Adipocyte (in vitro differentiated cells): ENCODE measurements at regions not wholly inside any gene's neighbourhood (a gene's known extent, or its start where the extent isn't known, plus 50 kb on each side); places are given as distances from the start of the nearest gene placed in this dataset.

ENCODE experiments used
- DNase-seq: peaks from one replicate; pipeline ENCODE4 v3.0.0-alpha.2; 2015; ENCODE audit warnings: low read depth
- H3K27me3 ChIP-seq: replicated peaks from 2 replicates; pipeline ENCODE4 v1.7.0; 2013; ENCODE audit warnings: mild to moderate bottlenecking, low read length, moderate library complexity; ENCODE audit not compliant: control insufficient read depth, insufficient read depth
- H3K36me3 ChIP-seq: 2 replicates; pipeline ENCODE4 v1.7.0; 2013; ENCODE audit warnings: low read length, mild to moderate bottlenecking, moderate library complexity; ENCODE audit not compliant: control insufficient read depth, insufficient read depth, severe bottlenecking
- H3K4me1 ChIP-seq: 2 replicates; pipeline ENCODE4 v1.7.0; 2013; ENCODE audit warnings: mild to moderate bottlenecking, low read length, moderate library complexity; ENCODE audit not compliant: control insufficient read depth, insufficient read depth
- H3K4me3 ChIP-seq: 2 replicates; pipeline ENCODE4 v1.7.0; 2013; ENCODE audit warnings: mild to moderate bottlenecking, low read length, moderate library complexity
- H3K9ac ChIP-seq: 2 replicates; pipeline ENCODE4 v1.7.0; 2013; ENCODE audit warnings: mild to moderate bottlenecking, low read length, moderate library complexity
- H3K9me3 ChIP-seq: 2 replicates; pipeline ENCODE4 v1.7.0; 2013; ENCODE audit warnings: mild to moderate bottlenecking, low read length, moderate library complexity; ENCODE audit not compliant: control insufficient read depth

DNA sequence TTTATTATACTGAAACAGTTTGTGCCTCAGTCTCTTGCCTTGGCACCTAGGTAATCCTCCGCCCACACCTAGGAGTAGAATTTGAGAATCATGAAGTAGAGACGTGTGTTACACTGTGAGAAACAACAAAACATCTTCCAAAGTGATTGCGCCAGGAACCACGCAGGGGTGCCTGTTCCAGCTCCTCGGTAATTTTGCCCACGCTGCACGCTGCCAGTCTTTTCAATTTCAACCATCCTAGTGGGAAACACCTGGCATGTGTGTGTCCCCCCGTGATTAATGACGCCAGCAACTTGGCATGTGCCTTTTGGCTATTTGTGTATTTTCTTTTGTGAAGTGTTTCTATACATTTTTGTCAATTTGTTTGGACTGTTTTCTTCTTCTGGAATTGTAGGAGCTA, 919.1 kb downstream of the BRD1 start:
- H3K9me3 ChIP-seq: no peaks in the 10 kb centered on the region
- no peaks in the 10 kb centered on the region for H3K4me1 ChIP-seq
- no peak overlapping the region for H3K4me3 ChIP-seq
- no peaks in the 10 kb centered on the region for H3K36me3 ChIP-seq
- no peak overlapping the region for H3K9ac ChIP-seq
- DNase-seq: no peak
- H3K27me3 ChIP-seq: peaks cover 15% of the 10 kb centered on the region

DNA sequence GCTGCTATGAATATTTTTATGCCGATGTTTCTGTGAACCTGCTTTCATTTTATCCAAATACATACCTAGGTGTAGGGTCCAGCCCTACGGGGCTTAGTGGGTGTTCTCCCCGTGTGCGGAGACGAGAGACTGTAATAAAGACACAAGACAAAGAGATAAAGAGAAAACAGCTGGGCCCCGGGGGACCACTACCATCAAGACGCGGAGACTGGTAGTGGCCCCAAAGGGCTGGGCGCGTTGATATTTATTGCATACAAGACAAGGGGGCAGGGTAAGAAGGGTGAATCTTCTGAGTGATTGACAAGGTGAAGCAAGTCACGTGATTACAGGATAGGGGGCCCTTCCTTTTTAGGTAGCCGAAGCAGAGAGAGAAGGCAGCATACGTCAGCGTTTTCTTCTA, 920.1 kb downstream of the BRD1 start:
- Histone ChIP-seq H3K9me3 (no peaks in the 10 kb centered on the region), H3K9ac (no peak overlapping the region), H3K4me1 (no peaks in the 10 kb centered on the region), H3K27me3 (peaks cover 15% of the 10 kb centered on the region), H3K36me3 (no peaks in the 10 kb centered on the region), H3K4me3 (no peak overlapping the region)
- no peak for DNase-seq

DNA sequence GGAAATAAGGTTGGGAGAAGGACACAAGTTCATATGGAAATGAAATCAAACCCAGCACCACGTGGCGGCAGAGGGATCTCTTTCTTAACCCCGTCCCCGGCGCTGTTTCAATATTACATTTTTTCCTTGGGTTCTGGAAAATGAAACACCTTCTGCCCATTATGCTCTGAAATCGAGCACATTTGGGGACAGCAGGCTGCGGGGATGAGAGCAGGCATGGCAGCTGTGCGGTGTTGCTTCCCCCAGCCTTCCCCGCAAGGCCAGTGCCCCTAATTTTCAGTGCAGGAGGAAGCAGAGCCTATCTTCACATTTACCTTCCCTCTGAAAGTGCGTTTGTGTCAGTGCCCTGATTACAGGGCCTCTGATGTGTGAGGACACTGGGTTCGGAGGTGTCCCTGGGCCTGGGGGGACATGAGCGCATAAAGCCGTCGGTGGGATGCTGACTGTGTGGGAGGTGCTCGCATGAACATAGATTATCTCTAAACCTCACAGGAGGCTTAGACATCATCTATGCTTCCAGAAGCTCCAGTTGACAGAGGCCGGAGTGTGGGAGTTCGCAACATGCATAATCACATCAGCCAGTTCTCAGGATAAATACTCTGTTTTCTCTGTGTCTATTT, 921.3 kb downstream of the BRD1 start:
- Histone ChIP-seq H3K36me3 (no peaks in the 10 kb centered on the region), H3K9me3 (no peaks in the 10 kb centered on the region), H3K27me3 (peaks cover 15% of the 10 kb centered on the region), H3K9ac (no peak overlapping the region), H3K4me1 (no peaks in the 10 kb centered on the region), H3K4me3 (no peak overlapping the region)
- DNase-seq: no peak

DNA sequence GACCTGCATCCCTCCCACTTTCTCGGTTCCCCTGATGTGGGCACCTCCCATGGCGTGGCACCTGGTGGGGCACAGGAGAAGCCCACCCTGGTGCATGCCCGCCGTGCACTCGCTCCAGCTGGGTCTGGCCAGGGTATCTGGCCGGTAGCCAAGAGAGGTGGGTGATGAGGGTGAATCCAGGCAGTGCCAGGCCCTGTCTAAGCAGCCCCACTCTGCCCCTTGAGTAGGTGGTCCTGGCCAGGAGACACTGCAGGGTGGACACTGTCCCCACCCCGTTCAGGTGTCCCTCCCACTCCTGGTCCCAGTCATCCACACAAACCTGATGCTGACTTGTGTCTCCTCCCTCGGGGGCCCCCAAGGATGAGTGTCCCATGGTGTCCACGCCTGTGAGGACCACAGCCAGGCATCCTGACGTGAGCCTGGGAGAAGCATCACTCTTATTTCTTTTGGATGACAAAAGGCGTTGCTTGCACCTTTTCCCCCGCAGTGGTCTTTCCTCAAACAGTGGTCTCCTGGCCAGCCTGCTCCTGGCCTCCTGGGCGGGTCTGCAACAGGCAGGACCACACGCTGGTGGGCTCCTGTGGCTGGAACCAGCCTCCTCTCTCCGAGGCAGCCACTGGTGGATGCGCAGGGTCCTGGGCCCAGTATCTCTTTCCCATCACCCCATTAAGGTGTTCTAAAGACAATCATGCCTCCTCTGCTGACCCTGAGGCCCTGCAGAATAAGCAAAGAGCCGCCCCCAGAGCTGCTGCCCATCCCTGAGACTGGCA, 922.3 kb downstream of the BRD1 start:
- Histone ChIP-seq H3K27me3 (peaks cover 15% of the 10 kb centered on the region), H3K9me3 (no peaks in the 10 kb centered on the region), H3K9ac (no peak overlapping the region), H3K36me3 (no peaks in the 10 kb centered on the region), H3K4me3 (no peak overlapping the region), H3K4me1 (no peaks in the 10 kb centered on the region)
- DNase-seq: no peak

DNA sequence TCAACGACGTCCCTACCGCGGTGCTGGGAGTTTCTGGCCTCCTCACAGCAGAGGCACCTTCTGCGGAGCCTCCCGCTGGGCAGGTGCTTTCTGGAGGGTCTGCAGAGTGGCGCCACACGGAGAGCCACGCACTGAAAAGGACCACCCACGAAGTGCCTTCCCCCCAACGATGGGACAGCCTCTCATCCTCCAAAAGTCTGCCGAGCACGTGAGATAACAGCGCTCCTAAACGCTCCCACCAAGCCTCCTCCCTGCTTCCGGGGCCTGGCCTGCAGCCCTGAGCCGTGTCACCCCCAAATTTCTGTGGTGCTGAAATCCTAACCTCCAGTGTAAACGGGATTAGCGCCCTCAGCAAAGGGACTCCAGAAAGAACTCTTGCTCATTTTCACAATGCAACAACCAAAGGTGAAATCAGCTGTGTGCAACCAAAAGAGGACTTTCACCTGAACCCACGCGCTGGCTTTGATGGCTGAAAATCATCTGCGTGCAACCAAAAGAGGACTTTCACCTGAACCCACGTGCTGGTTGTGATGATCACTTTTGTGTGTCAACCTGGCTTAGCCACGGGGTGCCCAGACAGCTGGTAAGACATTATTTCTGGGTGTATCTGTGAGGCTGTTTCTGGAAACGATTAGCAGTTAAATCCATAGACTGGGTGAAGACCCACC, 924.6 kb downstream of the BRD1 start:
- no peak for DNase-seq
- peaks cover 9% of the 10 kb centered on the region for H3K27me3 ChIP-seq
- no peak overlapping the region for H3K9ac ChIP-seq
- no peaks in the 10 kb centered on the region for H3K36me3 ChIP-seq
- H3K4me3 ChIP-seq: no peak overlapping the region
- no peaks in the 10 kb centered on the region for H3K4me1 ChIP-seq
- H3K9me3 ChIP-seq: no peaks in the 10 kb centered on the region

DNA sequence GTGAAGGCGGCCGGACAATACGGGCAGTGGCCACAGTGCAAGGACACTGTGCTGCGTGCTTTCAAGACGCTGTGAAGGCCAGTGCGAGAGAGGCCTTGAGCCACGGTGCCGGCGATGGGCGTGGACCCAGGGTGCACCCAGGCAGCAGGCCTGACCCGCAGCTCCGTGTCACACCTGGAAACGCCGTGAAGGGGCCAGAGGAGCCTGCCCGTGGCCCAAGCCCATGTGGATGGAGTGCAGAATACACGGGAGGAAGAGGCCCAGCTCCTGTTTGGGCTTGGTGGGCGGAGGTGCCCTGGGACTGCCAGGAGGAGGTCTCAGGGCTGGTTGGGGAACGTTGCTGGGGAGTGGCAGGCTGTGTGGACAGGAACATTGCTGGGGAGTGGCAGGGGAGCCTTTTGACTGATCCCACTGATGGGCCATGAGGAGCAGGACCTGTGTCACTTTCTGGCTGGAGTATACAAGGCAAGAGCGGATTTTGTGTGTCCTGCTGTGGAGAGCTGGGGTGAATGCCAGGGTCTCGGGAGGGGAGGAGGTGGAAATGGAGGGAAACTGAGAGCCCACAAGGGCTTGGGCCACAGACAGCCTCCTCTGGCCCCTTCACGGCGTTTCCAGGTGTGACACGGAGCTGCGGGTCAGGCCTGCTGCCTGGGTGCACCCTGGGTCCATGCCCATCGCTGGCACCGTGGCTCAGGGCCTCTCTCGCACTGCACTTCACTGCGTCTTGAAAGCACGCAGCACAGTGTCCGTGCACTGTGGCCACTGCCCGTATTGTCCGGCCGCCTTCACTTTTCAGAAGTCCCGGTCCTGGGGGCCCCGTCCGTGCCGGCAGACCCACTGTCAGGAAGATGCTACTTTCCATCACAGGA, 925.4 kb downstream of the BRD1 start:
- H3K4me1 ChIP-seq: no peaks in the 10 kb centered on the region
- H3K36me3 ChIP-seq: no peaks in the 10 kb centered on the region
- H3K27me3 ChIP-seq: peaks cover 5% of the 10 kb centered on the region
- no peaks in the 10 kb centered on the region for H3K9me3 ChIP-seq
- no peak overlapping the region for H3K9ac ChIP-seq
- no peak for DNase-seq
- no peak overlapping the region for H3K4me3 ChIP-seq

DNA sequence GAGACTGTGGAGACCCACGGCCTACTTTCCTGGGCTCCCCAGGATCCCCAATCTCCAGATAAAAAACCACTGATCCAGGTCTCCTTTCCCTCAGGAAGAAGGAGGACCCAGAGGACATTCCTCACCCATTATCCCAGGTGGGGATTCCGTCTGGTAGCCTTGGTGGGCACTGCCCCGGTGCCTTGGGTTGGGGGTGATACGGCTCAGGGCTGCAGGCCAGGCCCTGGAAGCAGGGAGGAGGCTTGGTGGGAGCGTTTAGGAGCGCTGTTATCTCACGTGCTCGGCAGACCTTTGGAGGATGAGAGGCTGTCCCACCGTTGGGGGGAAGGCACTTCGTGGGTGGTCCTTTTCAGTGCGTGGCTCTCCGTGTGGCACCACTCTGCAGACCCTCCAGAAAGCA, 926.3 kb downstream of the BRD1 start:
- Histone ChIP-seq H3K4me1 (no peaks in the 10 kb centered on the region), H3K9ac (no peak overlapping the region), H3K4me3 (no peak overlapping the region), H3K36me3 (no peaks in the 10 kb centered on the region), H3K9me3 (no peaks in the 10 kb centered on the region), H3K27me3 (no peaks in the 10 kb centered on the region)
- DNase-seq: no peak

DNA sequence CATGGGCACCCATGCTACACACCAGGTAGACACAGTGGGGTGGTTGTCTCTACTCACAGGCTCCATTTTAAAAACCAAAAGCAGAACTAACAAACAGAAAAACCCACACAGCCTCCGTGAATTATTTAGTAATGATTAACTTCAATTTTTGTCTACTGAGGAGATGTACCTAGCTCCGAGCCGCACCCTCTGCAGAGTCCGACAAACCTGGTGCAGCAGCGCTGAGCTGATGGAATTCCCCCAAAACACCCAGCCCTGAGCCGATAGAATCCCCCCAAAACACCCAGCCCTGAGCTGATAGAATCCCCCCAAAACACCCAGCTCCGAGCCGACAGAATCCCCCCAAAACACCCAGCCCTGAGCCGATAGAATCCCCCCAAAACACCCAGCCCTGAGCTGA, 927.0 kb downstream of the BRD1 start:
- no peaks in the 10 kb centered on the region for H3K4me1 ChIP-seq
- H3K9ac ChIP-seq: no peak overlapping the region
- no peak for DNase-seq
- no peaks in the 10 kb centered on the region for H3K27me3 ChIP-seq
- no peaks in the 10 kb centered on the region for H3K36me3 ChIP-seq
- H3K4me3 ChIP-seq: no peak overlapping the region
- H3K9me3 ChIP-seq: no peaks in the 10 kb centered on the region

DNA sequence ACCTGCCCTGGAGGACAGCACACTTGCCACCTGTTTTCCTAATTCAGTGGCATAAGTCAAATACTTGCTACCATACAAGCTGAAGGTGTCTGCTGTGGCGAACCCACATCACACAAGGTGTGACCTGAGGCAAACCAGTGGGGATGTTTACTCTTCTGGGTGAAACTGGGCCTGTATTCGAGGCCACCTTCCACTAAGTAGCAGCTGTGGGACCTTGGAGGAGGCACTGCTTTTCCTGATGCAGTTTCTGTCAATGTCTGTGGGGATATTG, 927.4 kb downstream of the BRD1 start:
- DNase-seq: no peak
- Histone ChIP-seq H3K4me1 (no peaks in the 10 kb centered on the region), H3K9ac (no peak overlapping the region), H3K9me3 (no peaks in the 10 kb centered on the region), H3K36me3 (no peaks in the 10 kb centered on the region), H3K4me3 (no peak overlapping the region), H3K27me3 (peaks cover 2% of the 10 kb centered on the region)

DNA sequence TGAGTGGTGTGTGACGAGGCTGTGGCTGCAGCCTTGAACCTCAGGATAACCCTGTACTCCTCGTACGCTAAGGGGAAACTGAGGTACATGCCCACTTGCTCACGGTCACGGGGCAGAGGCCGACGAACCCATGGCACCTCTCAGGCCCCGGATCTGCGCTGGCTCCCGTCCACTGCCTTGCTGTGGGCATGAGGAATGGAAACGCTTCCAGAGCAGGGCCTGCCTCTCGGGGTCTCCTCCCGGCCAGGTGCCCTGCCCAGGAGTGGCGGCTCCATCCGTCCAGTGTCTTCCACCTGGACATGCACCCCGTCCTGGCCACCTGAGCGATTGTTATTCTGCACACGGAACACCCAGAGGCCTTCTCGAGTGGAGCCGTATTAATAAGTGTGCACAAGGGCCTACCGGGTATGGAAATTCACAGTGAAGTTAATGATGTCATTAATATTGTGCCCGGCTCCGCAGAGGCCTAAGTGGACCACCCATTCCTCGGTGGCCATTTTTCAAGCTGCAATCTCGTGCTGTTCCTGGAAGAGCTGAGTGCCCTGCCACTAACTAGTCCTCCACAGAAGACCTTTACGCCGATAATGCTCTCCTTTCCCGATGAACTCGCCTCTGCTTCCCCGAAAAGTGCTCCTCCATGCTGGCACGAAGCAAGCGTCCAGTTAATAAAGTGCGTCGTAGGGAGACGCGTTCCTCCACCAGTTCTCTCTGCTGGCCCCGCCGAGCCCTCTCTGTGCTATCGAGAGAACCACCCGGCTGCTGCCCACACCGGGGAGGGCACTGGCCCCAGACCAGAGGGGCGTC, 927.9 kb downstream of the BRD1 start:
- Histone ChIP-seq H3K9ac (no peak overlapping the region), H3K4me3 (no peak overlapping the region), H3K9me3 (no peaks in the 10 kb centered on the region), H3K36me3 (no peaks in the 10 kb centered on the region), H3K27me3 (peaks cover 5% of the 10 kb centered on the region), H3K4me1 (no peaks in the 10 kb centered on the region)
- DNase-seq: no peak
